Endodermal cell (in vitro differentiated cells): ENCODE measurements at regions not wholly inside any gene's neighbourhood (a gene's known extent, or its start where the extent isn't known, plus 50 kb on each side); places are given as distances from the start of the nearest gene placed in this dataset.

Experiments used
- DNase-seq: peaks from one replicate; pipeline ENCODE4 v3.0.0-alpha.2; 2017
- H3K27ac ChIP-seq: 2 replicates; pipeline ENCODE4 v1.5.1; 2013; ENCODE audit warnings: mild to moderate bottlenecking, low read depth, low read length, moderate library complexity
- H3K27me3 ChIP-seq: 2 replicates; pipeline ENCODE4 v1.6.1; 2013; ENCODE audit warnings: mild to moderate bottlenecking, low read length, moderate library complexity; ENCODE audit not compliant: insufficient read depth, control insufficient read depth, poor library complexity, severe bottlenecking
- H3K36me3 ChIP-seq: 2 replicates; pipeline ENCODE4 v1.7.0; 2013; ENCODE audit warnings: mild to moderate bottlenecking, low read length, moderate library complexity; ENCODE audit not compliant: control insufficient read depth, insufficient read depth
- H3K4me1 ChIP-seq: one replicate; pipeline ENCODE4 v1.7.0; 2013; ENCODE audit warnings: low read length; ENCODE audit not compliant: control insufficient read depth, insufficient read depth
- H3K4me3 ChIP-seq: 2 replicates; pipeline ENCODE4 v1.5.1; 2013; ENCODE audit warnings: mild to moderate bottlenecking, low read length, moderate library complexity
- H3K9ac ChIP-seq: 2 replicates; pipeline ENCODE4 v1.6.1; 2013; ENCODE audit warnings: mild to moderate bottlenecking, low read length, moderate library complexity; ENCODE audit not compliant: poor library complexity, severe bottlenecking; ENCODE audit errors: extremely low read depth
- H3K9me3 ChIP-seq: 2 replicates; pipeline ENCODE4 v1.6.1; 2013; ENCODE audit warnings: mild to moderate bottlenecking, low read length, moderate library complexity; ENCODE audit not compliant: control insufficient read depth
- H3K27ac Mint-ChIP-seq: 2 replicates; pipeline ENCODE4 v1.8.0; 2020; ENCODE audit warnings: mixed read lengths
- H3K27me3 Mint-ChIP-seq: 2 replicates; pipeline ENCODE4 v1.8.0; 2021; ENCODE audit warnings: mild to moderate bottlenecking, mixed read lengths; ENCODE audit not compliant: insufficient read depth
- H3K36me3 Mint-ChIP-seq: 2 replicates; pipeline ENCODE4 v1.8.0; 2020; ENCODE audit warnings: low read depth, mixed read lengths
- H3K4me1 Mint-ChIP-seq: 2 replicates; pipeline ENCODE4 v1.8.0; 2020; ENCODE audit warnings: mixed read lengths
- H3K4me3 Mint-ChIP-seq: 2 replicates; pipeline ENCODE4 v1.8.0; 2020; ENCODE audit warnings: mild to moderate bottlenecking, moderate library complexity, mixed read lengths
- H3K9me3 Mint-ChIP-seq: 2 replicates; pipeline ENCODE4 v1.8.0; 2020; ENCODE audit warnings: mild to moderate bottlenecking, mixed read lengths
- CTCF ChIP-seq: fragments of 200-600 bp; sonication (generic); conservative IDR thresholded peaks from 2 replicates; pipeline ENCODE4 v1.5.0; 2021; ENCODE audit warnings: antibody characterized with exemption, mild to moderate bottlenecking
- WGBS, 2 experiments: methylation state at CpG; one replicate each; pipeline versions ENCODE4 v1.1.5 to v1.1.7; 2013; ENCODE audit warnings: missing lambda C conversion rate in 2 of 2, mixed read lengths in 1 of 2; ENCODE audit not compliant: insufficient coverage in 1 of 2, insufficient read length in 1 of 2; 5-methylcytosine and 5-hydroxymethylcytosine counted together

- WGBS, 2 experiments: 93 to 100% methylated on average over 1 to 4 of the region's 5 CpGs
Observed at GRCh38 chr12:45655186-45655585, 74.3 kb upstream of the ARID2 start.

GRCh38 chr12:45655743-45656142 lies 73.8 kb upstream of the ARID2 start:
- H3K4me3 ChIP-seq: no peak overlapping the region
- H3K27me3 ChIP-seq: peaks cover 81% of the 10 kb centered on the region
- H3K4me3 Mint-ChIP-seq: no peak overlapping the region
- no peaks in the 10 kb centered on the region for H3K36me3 Mint-ChIP-seq
- H3K27ac ChIP-seq: no peak overlapping the region
- peaks cover 5% of the 10 kb centered on the region for H3K4me1 Mint-ChIP-seq
- no peaks in the 10 kb centered on the region for H3K9me3 ChIP-seq
- no peaks in the 10 kb centered on the region for H3K9me3 Mint-ChIP-seq
- 94 to 100% methylated on average over 2 of the region's 2 CpGs for WGBS, 2 experiments
- no peak for TF ChIP-seq CTCF
- peaks cover 50% of the 10 kb centered on the region for H3K27me3 Mint-ChIP-seq
- no peak overlapping the region for H3K27ac Mint-ChIP-seq
- H3K9ac ChIP-seq: no peak overlapping the region
- no peaks in the 10 kb centered on the region for H3K36me3 ChIP-seq
- H3K4me1 ChIP-seq: no peaks in the 10 kb centered on the region
- no peak for DNase-seq

More at GRCh38 chr12:45655186-45655585, 74.3 kb upstream of the ARID2 start:
- H3K4me3 Mint-ChIP-seq: no peak overlapping the region
- no peak overlapping the region for H3K27ac Mint-ChIP-seq
- no peak overlapping the region for H3K4me3 ChIP-seq
- no peaks in the 10 kb centered on the region for H3K36me3 Mint-ChIP-seq
- no peaks in the 10 kb centered on the region for H3K36me3 ChIP-seq
- H3K9me3 ChIP-seq: no peaks in the 10 kb centered on the region
- no peak for DNase-seq
- peaks cover 50% of the 10 kb centered on the region for H3K27me3 Mint-ChIP-seq
- peaks cover 5% of the 10 kb centered on the region for H3K4me1 Mint-ChIP-seq
- H3K27me3 ChIP-seq: peaks cover 81% of the 10 kb centered on the region
- no peaks in the 10 kb centered on the region for H3K9me3 Mint-ChIP-seq
- H3K9ac ChIP-seq: no peak overlapping the region
- H3K4me1 ChIP-seq: no peaks in the 10 kb centered on the region
- peak; percentile 52 for TF ChIP-seq CTCF
- H3K27ac ChIP-seq: no peak overlapping the region

- no peak overlapping the region for H3K27ac ChIP-seq
- 90 to 93% methylated on average over 2 to 4 of the region's 4 CpGs for WGBS, 2 experiments
- no peaks in the 10 kb centered on the region for H3K9me3 ChIP-seq
- H3K4me1 ChIP-seq: no peaks in the 10 kb centered on the region
- H3K4me3 ChIP-seq: no peak overlapping the region
- H3K9ac ChIP-seq: no peak overlapping the region
- no peak overlapping the region for H3K27ac Mint-ChIP-seq
- H3K4me1 Mint-ChIP-seq: peaks cover 11% of the 10 kb centered on the region
- peaks cover 76% of the 10 kb centered on the region for H3K27me3 ChIP-seq
- no peak overlapping the region for H3K4me3 Mint-ChIP-seq
- H3K27me3 Mint-ChIP-seq: peaks cover 48% of the 10 kb centered on the region
- no peak for TF ChIP-seq CTCF
- no peaks in the 10 kb centered on the region for H3K9me3 Mint-ChIP-seq
- no peaks in the 10 kb centered on the region for H3K36me3 ChIP-seq
- no peak for DNase-seq
- no peaks in the 10 kb centered on the region for H3K36me3 Mint-ChIP-seq
Observed at GRCh38 chr12:45658020-45658419, 71.5 kb upstream of the ARID2 start.
